ENCODE measurements at regions not wholly inside any gene's neighbourhood (a gene's known extent, or its start where the extent isn't known, plus 50 kb on each side); places are given as distances from the start of the nearest gene placed in this dataset.
"Not testable (repeated sequence)": the region's sequence is repeated elsewhere in the genome, so short reads cannot be mapped to it uniquely, and the experiment has no call there.

DNA sequence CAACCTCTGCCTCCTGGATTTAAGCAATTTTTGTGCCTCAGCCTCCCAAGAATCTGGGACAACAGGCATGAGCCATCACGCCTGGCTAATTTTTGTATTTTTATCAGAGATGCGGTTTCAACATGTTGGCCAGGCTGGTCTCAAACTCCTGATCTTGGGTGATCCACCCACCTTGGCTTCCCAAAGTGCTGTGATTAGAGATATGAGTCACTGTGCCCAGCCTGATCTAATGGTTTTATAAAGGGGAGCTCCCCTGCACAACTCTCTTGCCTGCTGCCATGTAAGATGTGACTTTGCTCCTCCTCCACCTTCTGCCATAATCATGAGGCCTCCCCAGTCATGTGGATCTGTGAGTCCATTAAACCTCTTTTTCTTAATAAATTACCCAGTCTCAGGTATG, 107.5 kb upstream of the ALDH3B2 start:
- not testable (repeated sequence) for H3K4me1 ChIP-seq (ENCODE audit: insufficient read depth, low read length); H3K36me3 ChIP-seq (ENCODE audit: insufficient read depth, low read length); H3K9me3 ChIP-seq (ENCODE audit: control insufficient read depth, insufficient read depth, low read length); H3K9ac ChIP-seq (ENCODE audit: low read depth, low read length)

DNA sequence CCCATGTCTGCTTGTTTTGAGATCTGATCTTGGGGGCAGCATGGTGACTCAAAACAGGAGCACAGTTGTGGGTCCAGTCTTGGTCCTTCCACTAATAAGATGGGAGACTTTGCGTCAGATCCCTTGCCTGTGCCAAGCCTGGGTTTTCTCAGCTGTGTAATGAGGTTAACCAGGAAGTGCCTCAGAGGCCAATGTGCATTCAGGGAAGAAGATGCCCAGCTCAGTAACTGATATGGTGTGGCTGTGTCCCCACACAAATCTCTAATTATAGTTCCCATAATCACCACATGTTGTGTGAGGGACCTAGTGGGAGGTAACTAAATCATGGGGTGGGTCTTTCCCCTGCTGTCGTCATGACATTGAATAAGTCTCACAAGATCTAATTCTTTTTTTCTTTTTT, 107.1 kb upstream of the ALDH3B2 start:
- not testable (repeated sequence) for H3K9me3 ChIP-seq (ENCODE audit: control insufficient read depth, insufficient read depth, low read length); H3K36me3 ChIP-seq (ENCODE audit: insufficient read depth, low read length); H3K9ac ChIP-seq (ENCODE audit: low read depth, low read length); H3K4me1 ChIP-seq (ENCODE audit: insufficient read depth, low read length)

DNA sequence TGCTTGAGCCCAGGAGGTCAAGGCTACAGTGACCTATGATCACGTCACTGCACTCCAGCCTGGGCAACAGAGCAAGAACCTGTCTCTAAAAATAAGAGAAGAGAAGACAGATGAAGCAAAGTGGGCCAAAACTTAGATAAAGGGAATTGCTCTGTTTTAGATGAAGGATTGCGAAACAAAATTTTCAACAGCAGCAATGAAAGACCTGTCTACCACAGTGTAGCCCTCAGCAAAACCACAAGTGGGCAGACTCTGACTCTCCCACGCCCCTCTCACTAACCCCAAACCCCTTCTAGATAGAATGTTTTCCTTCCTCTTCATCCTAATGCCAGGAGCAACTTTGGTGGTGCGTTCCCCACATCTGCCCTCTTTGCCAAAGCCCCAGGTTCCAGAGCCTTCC, 105.6 kb upstream of the ALDH3B2 start:
- H3K36me3 ChIP-seq (ENCODE audit: insufficient read depth, low read length) = no peaks in the 10 kb centered on the region

DNA sequence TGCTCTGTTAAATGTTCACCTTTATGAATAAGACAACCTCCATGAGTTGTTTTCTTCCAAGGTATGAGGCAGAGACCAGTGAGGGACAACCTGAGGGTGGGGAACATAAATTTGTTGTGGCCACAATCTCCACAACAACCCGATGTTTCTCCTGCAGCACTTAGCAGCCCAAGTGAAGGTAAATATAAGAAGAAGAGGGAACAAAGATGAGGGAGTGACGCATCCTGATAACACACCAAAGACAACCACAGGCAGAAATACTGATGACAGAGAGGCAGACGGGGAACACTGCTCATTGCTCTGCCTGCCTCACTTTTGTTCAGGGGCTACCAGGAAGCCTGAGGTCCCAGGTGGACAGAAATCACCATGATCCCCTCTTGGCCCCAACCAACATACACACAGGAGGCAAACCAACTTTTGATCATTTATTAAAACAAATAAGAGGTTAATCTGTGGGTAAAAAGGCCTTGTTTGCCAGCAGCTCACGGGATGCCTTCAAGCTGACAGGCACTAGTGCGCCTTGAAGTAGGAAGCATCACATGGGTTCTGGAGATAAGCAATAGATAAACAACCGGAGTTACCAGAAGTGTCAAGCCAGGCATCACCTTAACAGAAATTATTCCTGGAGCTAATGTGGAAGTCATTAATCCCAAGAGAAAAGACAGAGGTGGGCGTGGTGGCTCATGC, 104.9 kb upstream of the ALDH3B2 start:
- H3K9ac ChIP-seq (ENCODE audit: low read depth, low read length); H3K4me1 ChIP-seq (ENCODE audit: insufficient read depth, low read length); H3K36me3 ChIP-seq (ENCODE audit: insufficient read depth, low read length); H3K9me3 ChIP-seq (ENCODE audit: control insufficient read depth, insufficient read depth, low read length): not testable (repeated sequence)

More for the DNA sequence above, 105.6 kb upstream of the ALDH3B2 start:
- no peak overlapping the region for H3K9ac ChIP-seq (ENCODE audit: low read depth, low read length)
- H3K9me3 ChIP-seq (ENCODE audit: control insufficient read depth, insufficient read depth, low read length) = no peaks in the 10 kb centered on the region
- H3K4me1 ChIP-seq (ENCODE audit: insufficient read depth, low read length) = no peaks in the 10 kb centered on the region

DNA sequence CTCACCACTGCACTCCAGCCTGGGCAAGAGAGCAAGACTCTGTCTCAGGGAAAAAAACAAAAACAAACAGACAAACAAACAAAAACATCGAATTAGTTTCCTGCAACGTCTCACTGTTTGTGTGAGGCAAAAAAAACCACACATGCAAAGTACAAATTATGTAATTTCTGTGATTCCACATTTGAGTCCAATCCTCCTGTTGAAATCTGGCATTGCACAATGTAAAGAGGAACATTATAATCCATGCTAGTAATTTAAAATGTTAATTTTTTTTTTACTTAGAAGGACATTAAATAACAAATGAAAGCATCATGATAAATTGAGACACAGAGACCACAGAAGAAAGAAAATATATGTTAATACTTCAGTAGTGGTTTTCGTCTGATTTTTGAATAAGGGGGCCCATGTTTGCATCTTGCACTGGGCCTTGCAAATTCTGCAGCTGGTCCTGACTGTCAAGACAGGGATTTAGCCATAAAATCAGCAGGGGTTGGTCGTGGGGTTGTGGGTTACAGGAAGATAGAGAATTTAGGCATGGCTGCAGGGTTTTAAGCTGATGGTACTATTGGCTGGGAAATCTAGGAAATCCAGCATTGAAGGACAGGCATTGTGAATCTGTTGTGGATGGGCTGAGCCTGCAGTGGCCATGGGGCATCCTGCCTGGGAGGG, 102.6 kb upstream of the ALDH3B2 start:
- no peak overlapping the region for H3K9ac ChIP-seq (ENCODE audit: low read depth, low read length)
- H3K4me1 ChIP-seq (ENCODE audit: insufficient read depth, low read length) = no peaks in the 10 kb centered on the region
- H3K9me3 ChIP-seq (ENCODE audit: control insufficient read depth, insufficient read depth, low read length) = no peaks in the 10 kb centered on the region
- H3K36me3 ChIP-seq (ENCODE audit: insufficient read depth, low read length) = no peaks in the 10 kb centered on the region

DNA sequence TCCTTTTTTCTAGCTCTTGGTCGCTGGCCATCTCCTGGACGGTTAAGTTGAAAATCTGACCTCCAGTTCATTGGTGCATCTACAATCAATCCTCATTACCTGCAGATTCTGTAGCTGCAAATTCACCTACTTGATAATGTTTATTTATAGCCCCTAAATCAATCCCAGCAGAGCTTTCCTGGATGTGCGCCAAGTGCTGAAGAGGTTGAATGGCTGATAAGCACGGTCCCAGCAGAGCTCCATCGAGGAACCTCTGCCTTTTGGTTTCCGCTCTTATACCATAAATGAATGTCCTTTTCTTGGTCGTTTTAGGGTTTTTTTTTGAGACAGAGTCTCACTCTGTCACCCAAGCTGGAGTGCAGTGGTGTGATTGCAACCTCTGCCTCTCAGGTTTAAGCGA, 99.8 kb upstream of the ALDH3B2 start:
- H3K9ac ChIP-seq (ENCODE audit: low read depth, low read length); H3K4me1 ChIP-seq (ENCODE audit: insufficient read depth, low read length); H3K9me3 ChIP-seq (ENCODE audit: control insufficient read depth, insufficient read depth, low read length); H3K36me3 ChIP-seq (ENCODE audit: insufficient read depth, low read length): not testable (repeated sequence)

DNA sequence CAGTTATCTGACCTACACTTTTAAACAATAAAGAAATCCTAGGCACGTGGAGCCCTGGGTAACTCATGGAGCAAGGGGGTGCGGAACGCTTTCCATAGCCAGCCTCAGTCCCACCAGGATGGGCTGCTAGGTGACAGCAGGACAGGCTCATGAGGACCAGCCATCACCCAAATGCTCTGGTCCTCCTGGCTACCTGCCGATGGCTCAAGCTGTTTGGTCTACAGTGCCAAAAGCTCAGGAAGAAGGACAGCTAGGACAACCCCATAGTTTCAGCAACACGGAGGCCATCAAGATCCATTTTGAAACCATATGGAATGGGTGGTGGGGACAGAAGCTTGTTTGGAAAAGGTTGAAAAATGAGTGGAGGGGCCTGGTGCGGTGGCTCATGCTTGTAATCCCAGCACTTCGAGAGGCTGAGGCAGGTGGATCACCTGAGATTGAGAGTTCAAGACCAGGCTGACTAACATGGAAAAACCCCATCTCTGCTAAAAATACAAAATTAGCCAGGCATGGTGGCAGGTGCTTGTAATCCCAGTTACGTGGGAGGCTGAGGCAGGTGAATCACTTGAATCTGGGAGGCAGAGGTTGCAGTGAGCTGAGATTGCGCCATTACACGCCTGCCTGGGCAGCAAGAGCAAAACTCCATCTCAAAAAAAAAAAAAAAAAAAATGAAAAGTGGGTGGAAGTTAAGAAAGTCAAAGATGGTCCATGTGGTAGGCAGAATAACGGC, 93.7 kb upstream of the ALDH3B2 start:
- H3K9ac ChIP-seq (ENCODE audit: low read depth, low read length); H3K9me3 ChIP-seq (ENCODE audit: control insufficient read depth, insufficient read depth, low read length); H3K36me3 ChIP-seq (ENCODE audit: insufficient read depth, low read length); H3K4me1 ChIP-seq (ENCODE audit: insufficient read depth, low read length): not testable (repeated sequence)

DNA sequence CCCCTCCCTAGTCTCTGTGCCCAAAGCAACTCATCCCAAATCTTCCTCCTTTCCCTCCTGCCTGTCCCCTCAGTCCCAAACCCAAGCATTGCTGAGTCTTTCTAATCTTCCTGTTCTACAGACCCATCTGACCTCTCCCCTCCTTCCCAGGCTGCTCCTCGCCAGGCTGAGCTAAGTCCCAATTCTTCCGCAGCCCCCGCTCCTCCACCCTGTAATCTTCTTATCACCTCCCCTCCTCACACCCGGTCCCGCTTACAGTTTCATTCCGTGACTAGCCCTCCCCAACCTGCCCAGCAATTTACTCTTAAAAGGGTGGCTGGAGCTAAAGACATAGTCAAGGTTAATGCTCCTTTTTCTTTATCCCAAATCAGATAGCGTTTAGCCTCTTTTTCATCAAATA, 86.8 kb upstream of the ALDH3B2 start:
- not testable (repeated sequence) for H3K9me3 ChIP-seq (ENCODE audit: control insufficient read depth, insufficient read depth, low read length); H3K9ac ChIP-seq (ENCODE audit: low read depth, low read length); H3K36me3 ChIP-seq (ENCODE audit: insufficient read depth, low read length)
- H3K4me1 ChIP-seq (ENCODE audit: insufficient read depth, low read length) = peaks cover 16% of the 10 kb centered on the region

DNA sequence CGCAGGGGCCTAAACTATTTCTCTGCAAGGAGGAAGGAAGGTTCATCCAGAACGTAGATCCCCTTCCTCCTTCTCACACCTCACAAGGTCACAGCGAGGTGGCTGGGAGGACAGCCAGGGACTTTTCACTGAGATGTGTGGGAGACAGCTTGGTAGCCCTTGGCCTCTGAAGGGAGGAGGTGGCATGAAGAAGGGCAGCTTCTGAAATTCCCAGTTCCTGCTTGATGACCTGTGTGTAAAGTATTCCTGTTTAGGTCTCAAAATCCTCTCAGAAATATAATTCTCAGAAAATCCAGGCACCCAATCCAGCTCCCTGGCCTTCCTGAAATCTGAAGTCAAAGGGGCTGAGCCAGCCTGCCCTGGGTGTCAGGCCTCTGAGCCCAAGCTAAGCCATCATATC, 84.9 kb upstream of the ALDH3B2 start:
- H3K9ac ChIP-seq (ENCODE audit: low read depth, low read length); H3K9me3 ChIP-seq (ENCODE audit: control insufficient read depth, insufficient read depth, low read length); H3K36me3 ChIP-seq (ENCODE audit: insufficient read depth, low read length): not testable (repeated sequence)
- H3K4me1 ChIP-seq (ENCODE audit: insufficient read depth, low read length) = peaks cover 16% of the 10 kb centered on the region

DNA sequence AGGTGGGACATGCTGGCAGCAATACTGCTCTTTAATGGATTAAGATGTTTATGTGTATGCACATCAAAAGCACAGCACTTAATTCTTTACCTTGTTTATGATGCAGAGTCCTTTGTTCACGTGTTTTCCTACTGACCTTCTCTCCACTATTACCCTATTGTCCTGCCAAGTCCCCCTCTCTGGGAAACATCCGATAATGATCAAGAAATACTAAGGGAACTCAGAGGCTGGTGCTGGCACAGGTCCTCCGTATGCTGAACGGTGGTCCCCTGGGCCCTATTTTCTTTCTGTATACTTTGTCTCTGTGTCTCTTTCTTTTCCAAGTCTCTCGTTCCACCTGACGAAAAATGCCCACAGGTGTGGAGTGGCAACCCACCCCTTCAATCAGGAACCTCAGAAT, 84.0 kb upstream of the ALDH3B2 start:
- H3K9ac ChIP-seq (ENCODE audit: low read depth, low read length); H3K9me3 ChIP-seq (ENCODE audit: control insufficient read depth, insufficient read depth, low read length); H3K36me3 ChIP-seq (ENCODE audit: insufficient read depth, low read length): not testable (repeated sequence)
- H3K4me1 ChIP-seq (ENCODE audit: insufficient read depth, low read length) = peaks cover 16% of the 10 kb centered on the region

DNA sequence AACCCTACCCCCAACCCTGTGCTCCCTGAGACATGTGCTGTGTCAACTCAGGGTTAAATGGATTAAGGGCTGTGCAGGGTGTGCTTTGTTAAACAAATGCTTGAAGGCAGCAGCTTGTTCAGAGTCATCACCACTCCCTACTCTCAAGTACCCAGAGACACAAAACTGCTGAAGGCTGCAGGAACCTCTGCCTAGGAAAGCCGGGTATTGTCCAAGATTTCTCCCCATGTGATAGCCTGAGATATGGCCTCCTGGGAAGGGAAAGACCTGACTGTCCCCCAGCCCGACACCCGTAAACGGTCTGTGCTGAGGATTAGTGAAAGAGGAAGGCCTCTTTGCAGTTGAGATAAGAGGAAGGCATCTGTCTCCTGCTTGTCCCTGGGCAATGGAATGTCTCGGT, 83.6 kb upstream of the ALDH3B2 start:
- not testable (repeated sequence) for H3K9me3 ChIP-seq (ENCODE audit: control insufficient read depth, insufficient read depth, low read length); H3K9ac ChIP-seq (ENCODE audit: low read depth, low read length); H3K36me3 ChIP-seq (ENCODE audit: insufficient read depth, low read length)
- H3K4me1 ChIP-seq (ENCODE audit: insufficient read depth, low read length) = peaks cover 16% of the 10 kb centered on the region

DNA sequence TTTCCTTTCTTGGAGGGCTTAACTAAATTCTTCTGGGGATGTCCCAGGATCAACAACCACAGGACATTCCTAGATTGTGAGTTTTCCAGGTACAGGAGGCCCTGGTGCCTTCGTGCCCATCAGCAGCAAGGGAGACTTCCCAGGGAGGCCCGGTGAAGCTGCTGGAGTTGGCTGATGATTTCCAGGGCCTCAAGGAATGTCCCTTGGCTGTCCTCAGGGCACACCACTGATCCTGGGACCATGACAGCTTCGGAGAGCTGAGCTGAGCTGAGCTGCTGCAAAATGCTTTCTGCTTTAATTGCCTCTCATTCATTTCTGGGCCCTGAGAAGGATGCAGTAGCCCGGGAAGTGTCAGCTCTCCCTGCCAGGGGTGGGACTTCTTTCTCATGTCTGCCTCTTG, 79.4 kb upstream of the ALDH3B2 start:
- H3K9me3 ChIP-seq (ENCODE audit: control insufficient read depth, insufficient read depth, low read length); H3K36me3 ChIP-seq (ENCODE audit: insufficient read depth, low read length); H3K9ac ChIP-seq (ENCODE audit: low read depth, low read length): not testable (repeated sequence)
- peaks cover 11% of the 10 kb centered on the region for H3K4me1 ChIP-seq (ENCODE audit: insufficient read depth, low read length)

DNA sequence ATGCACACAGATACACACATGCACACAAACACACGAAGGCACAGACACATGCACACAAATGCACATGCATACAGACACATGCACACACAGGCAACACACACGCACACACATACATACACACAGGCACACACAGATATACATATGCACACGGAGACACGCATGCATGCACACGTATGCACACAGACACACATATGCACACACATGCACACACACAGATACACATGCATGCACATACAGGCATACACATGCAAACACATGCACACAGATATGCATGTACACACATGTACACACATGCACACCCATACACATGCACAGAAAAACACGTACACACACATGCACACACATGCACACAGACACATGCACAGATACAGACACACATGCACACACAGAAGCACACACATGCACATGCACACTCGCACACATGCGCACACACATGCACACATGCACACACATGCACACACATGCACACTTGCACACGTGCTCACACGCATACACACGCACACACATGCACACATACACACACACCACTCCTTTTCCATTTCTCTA, 70.8 kb upstream of the ALDH3B2 start:
- no peaks in the 10 kb centered on the region for H3K36me3 ChIP-seq (ENCODE audit: insufficient read depth, low read length)
- no peak overlapping the region for H3K9ac ChIP-seq (ENCODE audit: low read depth, low read length)
- H3K9me3 ChIP-seq (ENCODE audit: control insufficient read depth, insufficient read depth, low read length) = no peaks in the 10 kb centered on the region
- H3K4me1 ChIP-seq (ENCODE audit: insufficient read depth, low read length) = no peaks in the 10 kb centered on the region

DNA sequence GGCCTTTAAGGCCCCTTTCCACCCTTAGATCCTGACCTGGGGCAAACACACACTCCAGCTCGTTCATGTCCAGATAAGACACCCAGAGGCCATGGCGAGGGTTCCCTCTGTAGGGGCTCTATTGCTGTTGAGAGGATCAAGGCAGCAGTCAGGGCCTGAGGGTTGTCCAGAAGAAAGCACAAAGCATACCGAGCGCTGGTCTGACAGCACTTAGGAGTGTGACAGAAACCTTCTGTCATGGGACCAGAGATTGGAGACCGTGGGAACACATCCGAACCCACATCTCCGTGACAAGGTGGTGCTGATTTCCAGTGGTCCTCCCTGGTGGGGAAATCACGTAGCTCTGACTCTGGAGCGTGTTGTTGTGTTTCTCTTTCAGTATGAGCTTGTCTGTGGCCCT, 69.8 kb upstream of the ALDH3B2 start:
- H3K4me1 ChIP-seq (ENCODE audit: insufficient read depth, low read length); H3K9me3 ChIP-seq (ENCODE audit: control insufficient read depth, insufficient read depth, low read length); H3K36me3 ChIP-seq (ENCODE audit: insufficient read depth, low read length); H3K9ac ChIP-seq (ENCODE audit: low read depth, low read length): not testable (repeated sequence)

DNA sequence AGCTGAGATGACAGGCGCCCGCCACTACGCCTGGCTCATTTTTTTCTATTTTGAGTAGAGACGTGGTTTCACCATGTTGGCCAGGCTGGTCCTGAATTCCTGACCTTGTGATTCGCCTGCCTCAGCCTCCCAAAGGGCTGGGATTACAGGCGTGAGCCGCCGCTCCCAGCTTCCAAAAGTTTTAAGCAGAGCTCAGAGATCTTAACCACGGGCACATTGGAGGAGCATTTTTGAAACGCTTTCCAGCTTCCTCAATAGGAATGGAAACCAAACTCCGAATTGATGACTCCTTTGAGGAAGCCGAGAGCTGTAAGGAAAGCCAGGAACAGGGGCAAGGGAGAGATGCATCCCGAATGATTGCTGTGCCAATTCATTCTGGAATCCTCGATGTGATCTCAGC, 63.8 kb upstream of the ALDH3B2 start:
- H3K4me1 ChIP-seq (ENCODE audit: insufficient read depth, low read length); H3K9ac ChIP-seq (ENCODE audit: low read depth, low read length): not testable (repeated sequence)

More for the DNA sequence above, 63.8 kb upstream of the ALDH3B2 start:
- H3K9me3 ChIP-seq (ENCODE audit: control insufficient read depth, insufficient read depth, low read length); H3K36me3 ChIP-seq (ENCODE audit: insufficient read depth, low read length): not testable (repeated sequence)

Data from ES-I3 (cell line).